DMS 273 treated with DMSO at 0.1 percent for 48 hours (cell line): ENCODE measurements at regions not wholly inside any gene's neighbourhood (a gene's known extent, or its start where the extent isn't known, plus 50 kb on each side); places are given as distances from the start of the nearest gene placed in this dataset.

Source experiments
- DNase-seq: peaks from one replicate; lab custom pipeline; 2025; lab: John Stamatoyannopoulos, UW

DNA sequence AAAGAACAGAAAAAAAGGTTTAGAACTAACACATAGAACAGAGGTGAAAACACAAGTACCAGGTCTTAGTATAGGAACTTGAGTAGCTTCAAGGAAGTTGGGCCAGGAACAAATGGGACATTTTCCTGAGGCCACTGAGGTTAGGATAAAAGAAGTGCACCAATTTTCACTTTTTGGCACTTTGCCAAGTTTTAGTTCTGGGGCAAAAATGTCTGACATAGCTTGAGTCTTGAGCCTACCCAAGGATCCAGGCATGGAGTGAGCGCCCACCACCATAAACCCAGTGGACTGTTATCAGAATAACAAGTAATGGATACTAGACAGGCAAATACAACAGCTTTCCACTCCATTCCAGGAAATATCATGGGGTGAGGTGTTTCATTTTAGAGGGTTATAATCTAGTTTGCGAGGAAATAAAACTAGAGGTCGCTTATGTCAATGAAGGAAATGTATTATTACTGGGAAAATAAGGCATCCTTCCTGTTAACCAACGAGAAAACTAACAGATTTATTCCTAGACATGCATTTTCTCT is 199.7 kb upstream of the HMGA2 start:
- DNase-seq = no peak

DNA sequence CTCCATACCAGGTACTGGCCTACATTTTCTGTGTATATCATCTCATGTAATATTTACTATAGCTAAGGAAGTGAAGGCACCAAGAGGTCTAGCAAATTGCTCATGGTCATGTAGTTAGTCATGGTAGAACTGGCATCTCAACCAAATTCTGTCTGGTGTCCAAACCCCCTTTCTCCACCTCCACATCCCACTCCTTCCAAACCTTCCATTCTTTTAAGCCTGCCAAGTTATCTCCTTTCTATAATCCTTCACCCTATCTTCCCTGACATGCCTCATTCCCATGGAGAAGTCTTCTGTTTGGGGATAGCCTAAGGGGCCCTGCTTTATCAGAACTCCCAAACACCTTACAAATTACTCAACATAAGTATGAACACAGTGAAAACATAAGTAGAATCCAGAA is 196.2 kb upstream of the HMGA2 start:
- DNase-seq = no peak

DNA sequence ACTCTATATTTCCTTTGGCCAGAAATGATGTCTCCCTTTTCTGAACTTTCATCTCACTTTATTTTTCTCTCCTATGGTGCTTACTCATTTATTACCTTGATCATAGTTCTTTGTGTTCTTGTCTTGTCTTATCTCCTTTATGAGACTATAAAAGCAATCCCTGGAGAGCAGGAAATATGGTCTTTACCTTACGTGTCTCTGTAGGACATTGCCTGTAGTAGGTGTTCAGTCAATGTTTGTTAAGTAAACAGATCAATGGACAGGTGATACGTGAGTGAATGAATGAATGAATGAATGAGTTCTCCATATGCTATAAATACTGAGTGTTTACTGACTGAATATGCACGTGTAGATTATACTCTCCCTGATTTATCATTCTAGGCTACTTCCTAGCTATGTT is 193.7 kb upstream of the HMGA2 start:
- DNase-seq = no peak

DNA sequence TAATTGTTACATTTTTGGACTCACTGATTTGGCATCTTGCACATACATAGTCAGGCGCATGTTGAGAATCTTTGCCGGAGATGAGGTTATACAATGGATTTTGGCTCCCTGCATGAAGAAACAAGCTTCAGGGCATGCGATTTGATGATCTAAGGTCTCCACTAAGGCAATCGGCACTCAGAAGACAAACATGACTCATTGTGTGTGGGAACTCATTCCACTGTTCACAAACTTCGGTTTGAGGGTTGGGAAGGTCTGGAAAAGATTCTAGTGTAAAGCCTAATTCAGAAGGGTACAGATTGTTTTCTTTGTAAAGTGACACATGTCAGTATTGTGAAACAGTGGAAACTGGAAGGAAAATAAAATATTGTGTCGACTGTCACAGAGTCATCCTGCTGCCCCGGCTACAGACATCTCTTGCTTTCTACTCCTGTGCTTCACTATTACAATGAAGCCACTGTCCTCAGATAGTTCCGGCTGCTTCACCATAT is 192.6 kb upstream of the HMGA2 start:
- DNase-seq = no peak

DNA sequence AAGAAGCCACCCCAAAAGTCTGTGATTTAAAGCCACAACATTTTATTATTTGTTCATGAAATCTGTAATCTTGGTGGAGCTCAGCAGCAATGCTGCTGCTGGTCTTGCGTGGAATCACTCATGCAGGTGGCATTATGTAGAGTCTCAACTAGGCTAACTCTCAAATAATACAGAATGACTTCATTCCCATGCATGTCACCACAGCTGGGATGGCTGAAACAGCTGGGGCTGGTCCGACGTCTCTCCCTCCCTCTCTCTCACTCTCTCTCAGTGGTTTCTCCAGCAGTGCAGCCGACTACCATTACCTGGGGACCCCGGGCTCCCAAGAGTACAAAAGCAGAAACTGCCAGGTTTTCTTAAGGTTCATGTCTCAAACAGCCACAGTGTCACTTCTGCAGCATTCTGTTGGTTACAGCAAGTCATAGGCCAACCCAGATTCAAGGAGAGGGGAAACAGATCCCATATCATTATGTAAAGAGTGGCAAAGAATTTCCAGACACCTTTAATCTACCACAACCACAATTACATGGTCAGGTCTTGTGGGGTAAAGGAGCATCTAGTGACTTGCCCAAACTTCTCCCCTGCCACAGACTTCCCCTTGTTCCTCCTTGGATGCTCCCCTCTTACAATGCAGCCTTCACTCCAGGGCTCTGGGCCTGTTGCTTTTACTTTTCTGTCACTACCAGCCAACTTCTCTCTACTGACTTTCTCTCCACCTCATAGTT is 192.0 kb upstream of the HMGA2 start:
- no peak for DNase-seq

DNA sequence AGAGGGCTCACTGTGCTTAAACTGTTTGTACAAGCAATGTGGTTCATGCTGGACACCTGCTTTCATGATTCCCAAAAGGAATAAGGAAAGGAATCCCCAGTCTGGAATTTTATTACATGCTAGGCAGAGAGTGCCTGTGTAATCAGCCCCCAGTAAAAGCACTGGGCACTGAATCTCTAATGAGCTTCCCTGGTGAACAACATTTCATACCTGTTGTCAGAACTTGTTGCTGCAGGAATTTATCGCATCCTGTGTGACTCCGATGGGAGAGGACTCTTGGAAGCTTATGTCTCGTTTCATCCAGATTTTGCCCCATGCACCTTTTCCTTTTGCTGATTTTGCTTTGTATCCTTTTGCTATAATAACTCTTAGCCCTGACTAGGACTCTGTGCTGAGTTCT is 190.2 kb upstream of the HMGA2 start:
- DNase-seq = no peak

DNA sequence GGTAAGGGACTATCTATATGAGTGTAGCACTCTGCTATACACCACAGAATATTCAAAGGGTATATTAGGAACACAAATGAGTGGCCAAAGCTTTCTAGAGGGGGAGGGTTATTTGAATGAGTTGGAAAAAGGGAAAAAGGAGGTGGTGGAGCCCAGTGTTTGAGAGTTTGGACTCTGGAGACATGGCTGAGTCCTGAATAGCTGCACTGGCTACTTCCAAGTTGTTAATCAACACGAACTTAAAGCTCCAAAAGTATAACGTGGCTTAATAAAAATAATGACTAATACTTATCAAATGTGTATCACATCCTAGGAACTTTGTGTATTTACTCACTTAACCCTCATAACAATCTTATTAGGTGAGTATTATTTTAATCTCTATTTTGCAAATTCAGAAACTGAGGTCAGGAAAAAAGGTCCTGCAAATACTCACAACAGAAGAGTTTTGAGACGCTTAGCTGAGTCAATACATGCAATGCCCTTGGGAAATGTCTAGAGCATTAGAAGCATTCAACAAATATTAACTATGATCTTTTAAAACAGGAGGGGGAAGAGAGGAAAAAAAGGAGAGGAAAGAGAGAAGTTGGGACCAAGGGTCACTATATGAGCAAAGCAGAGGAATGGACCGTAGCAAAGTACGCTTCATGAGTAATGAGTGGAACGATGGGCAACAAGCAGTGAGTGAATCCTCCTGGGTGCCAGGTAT is 189.5 kb upstream of the HMGA2 start:
- no peak for DNase-seq

DNA sequence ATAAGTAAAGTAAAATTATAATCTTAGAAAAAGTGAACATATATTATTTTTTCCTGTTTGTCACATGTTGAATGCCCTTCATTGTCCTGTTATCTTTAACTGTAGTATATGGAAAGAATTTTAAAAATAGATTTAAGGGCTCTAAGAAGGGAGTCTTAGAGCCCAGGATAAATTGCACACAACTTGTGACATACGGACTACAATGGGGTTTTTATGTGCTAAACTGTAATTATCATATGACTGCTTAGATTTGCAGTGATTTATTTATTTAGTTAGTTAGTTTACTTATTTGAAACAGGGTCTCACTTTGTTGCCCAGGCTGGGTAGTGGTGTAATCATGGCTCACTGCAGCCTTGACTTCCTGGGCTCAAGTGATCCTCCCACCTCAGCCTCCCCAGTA is 187.8 kb upstream of the HMGA2 start:
- DNase-seq = no peak

DNA sequence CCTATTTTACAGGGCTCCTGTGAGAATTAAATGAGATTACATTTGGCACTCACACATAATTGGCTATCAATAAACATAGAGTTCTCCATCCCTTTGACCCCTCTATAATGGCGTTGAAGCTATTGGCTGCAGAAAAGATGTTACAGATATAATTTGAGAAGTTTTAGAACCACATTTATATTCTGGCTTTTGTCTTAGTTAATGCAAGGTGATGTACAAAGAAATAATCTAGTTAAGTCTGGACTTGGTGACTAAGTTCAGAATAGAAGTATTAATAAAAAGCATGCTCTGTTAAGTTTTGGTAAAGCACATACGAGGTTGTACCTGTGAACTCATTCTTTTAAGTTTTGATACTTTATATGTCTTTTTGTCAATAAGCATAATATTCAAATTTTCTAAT is 187.1 kb upstream of the HMGA2 start:
- DNase-seq = no peak

DNA sequence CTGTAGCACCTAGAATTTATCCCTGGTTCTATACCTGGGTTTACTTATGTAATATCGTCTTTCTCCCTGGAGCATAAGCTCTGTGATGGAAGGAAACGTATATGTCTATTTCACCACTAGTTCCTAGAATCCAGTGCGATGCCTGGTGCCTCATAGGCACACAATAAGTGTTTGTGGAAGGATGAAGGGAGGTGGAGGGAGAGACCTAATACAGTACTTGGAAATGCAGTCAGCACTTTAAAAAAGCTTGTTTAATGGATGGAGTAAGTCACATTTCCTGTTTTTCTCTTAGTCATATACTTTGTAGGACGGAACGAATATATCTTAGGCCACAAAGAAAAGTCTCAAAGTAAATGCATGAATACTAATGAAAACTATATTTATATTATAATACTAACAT is 186.5 kb upstream of the HMGA2 start:
- no peak for DNase-seq

DNA sequence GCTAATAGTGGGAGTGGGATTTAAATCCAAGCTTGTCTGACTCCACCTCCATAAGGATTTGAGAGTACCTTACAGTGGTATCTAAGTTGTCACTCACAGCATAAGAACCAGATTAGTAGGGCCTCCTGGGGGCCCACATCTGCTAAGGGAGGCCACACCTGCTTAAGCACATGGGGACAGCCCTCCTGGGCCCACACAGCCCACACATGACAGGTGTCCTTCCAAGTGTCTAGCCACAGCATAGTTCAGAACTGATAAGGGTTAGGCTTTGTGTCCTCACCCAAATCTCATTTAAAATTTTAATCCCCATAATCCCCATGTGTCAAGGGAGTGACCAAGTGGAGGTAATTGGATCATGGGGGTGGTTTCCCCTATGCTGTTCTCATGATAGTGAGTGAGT is 186.0 kb upstream of the HMGA2 start:
- DNase-seq = no peak

DNA sequence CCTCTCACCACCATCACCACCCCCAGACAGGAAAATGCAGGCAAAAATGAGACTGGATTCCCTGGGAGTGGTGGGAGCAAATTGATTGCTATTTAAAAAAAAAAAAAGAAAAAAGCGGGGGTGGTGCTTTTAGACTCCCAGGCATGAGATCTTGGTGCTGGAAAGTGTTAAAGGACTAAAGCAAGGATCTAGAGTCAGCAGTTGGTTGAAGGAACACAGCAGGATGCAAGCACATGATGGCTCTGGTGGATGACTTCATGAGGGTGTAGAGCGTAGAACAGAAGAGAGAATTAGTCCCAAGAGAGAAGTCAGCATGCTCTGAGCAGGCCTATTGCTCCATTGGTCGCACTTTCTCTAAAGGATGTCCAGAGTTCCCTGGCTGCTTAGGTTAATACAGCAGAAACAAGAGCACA is 183.8 kb upstream of the HMGA2 start:
- DNase-seq = no peak

DNA sequence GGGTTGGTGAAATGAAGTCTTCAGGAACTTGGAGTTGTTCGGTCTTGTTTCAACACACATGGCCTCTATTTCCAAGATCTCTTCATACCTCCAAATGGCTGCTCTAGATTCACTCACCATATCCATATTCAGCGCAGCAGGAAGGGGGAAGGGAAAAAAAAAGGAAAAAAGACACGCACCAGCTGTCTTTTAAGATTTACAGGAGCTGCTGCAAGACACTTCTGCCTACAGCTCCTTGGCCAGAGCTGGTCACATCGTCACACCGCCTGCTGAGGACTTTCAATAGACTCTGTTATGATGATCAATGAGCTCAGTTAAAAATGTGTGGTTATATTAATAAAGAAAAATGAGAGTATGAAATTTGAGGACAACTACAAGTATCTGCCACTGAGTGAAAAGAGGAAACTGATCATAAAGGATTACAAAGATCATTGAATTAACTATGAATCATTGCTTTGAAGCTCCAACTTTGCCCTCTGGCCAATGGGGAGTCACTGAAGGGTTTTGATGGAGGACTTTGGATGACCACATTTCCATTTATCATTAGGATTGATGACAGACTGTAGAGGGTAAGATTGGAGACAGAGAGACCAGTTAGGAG is 182.1 kb upstream of the HMGA2 start:
- no peak for DNase-seq

DNA sequence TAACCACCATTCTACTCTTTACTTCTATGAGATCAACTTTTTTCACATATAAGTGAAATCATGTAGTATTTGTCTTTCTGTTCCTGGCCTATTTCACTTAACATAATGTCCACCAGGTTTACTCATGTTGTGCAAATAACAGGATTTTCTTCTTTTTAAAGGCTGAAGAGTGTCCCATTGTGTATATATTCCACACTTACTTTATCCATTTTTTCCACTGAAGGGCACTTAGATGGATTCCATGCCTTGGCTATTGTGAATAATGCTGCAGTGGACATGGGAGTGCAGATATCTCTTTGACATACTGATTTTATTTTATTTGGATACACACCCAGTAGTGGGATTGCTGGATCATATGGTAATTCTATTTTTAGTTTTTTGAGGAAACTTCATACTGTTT is 181.1 kb upstream of the HMGA2 start:
- DNase-seq = no peak

DNA sequence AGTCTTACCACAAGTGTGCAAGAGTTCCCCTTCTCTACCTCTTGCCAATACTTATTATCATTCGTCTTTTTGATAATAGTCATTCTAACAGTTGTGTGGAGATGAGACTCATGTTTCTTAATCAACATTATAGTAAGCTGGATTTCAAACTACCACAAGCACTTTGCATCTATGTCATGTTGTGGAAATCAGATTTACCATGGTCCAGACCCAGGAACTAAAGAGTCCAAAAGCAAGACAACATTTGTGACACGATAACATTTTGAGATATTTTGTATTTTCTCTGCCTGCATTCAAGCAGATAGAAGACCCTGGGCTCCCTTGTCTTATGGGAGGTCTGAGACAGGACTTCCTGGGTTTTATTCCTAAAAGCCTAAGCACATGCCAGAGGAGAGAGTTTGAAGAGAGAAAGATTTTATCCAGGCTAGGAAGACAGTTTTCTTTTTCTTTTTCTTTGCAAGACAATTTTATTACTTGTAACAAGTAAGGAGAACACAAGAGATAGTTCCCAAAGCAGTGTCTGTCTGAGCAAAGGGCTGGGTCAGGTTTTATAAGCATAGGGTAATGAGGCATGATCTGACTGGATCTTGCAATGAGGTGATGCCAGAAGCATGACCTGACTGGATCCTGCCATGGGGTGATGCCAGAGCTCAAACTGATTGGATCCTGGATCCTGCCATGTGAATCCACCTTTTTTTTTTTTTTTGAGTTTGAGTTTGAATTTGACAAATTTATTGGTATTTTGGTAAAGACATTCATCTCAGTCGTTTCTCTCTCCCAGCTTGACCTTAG is 180.5 kb upstream of the HMGA2 start:
- no peak for DNase-seq

DNA sequence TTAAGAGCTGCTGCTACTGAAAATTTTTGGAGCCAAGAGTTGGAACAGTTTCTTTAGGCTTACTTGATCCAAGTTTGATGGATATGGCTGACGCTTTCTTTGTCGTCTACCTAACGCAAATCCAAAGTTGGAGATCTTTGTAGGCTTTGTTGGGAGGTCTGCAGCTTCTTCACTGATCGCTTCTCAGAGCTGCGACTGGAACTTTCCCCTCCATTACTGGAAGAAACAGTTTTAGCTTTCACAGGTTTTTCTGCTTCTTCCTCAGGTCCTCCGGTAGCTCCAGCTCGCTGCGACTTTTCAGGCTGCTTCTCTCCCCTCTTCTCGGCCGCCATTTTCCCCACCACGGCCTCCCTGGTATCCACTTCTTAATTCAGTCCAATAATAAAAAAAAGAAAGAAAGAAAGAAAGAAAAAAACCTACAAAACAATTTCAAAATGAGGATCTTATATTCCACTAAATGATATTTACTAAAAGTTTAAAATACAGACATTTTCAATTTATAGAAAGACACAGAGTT is 178.1 kb upstream of the HMGA2 start:
- no peak for DNase-seq

DNA sequence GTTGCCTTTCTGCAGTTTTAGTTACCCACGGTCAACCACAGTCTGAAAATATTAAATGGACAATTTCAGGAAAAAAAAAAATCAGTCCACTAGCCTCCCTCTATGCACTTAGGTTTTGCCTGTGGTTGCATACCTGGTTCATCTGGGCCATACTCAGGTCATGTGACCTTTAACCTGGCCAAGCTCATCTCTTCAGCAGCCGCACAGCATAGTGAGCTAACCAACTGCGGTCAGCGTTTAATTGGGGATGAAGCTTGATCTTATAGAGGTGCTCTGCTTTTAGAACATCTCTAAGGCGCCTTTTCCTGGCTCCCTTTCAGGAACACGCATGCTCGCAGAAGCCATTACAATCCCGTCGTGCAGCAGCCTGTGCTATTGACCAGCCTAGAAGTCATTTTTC is 177.2 kb upstream of the HMGA2 start:
- no peak for DNase-seq

DNA sequence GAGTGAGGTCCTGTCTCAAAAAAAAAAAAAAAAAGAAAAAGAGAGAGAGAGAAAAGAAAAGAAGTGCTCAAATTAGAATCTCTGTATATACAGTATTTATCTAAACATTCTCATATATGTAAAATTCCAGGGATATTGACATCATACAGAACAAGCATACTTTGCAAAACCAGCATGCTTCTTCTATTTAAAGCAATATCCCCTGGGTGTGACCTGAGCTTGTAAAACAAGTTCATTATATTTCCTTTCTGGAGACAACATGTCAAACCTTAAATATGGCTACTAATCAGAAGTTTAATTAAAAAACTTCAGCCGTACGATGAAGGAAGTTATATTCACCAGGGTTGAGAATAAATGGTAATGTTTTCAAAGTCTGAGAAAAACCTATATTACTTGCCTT is 175.8 kb upstream of the HMGA2 start:
- no peak for DNase-seq

DNA sequence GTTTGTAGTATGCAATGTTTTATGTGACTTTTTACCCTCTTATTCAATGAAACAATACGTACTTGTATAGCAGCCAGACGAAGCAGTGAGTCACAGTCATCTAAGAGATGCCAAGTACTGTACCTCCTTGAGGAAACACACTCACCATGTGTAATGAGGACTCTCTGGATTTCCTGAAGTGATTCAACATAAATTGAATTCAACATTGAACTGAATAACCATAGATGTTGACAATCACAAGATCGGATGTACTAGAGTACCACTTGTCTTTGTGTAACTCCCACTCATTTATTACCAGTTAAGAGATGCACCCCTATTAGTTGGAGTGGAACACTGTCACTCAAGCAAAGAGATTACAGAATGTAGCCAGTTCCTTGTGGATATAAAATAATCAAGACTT is 175.2 kb upstream of the HMGA2 start:
- no peak for DNase-seq

DNA sequence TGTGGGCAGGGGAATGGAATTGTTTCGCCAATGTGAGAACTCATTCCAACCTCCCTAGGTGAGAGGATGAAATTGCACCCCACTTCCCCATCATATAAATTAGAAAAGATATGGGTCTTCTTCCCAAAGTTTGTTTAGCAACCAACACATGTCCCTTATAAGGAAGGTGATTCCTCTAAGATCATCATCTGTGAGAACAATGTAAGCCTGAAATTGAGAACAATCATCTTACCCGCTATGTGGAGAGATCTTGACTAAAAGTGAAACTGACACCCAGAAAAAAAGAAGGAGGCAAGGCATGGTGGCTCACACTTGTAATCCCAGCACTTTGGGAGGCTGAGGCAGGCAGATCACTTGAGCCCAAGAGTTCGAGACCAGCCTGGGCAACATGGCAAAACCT is 173.2 kb upstream of the HMGA2 start:
- no peak for DNase-seq

DNA sequence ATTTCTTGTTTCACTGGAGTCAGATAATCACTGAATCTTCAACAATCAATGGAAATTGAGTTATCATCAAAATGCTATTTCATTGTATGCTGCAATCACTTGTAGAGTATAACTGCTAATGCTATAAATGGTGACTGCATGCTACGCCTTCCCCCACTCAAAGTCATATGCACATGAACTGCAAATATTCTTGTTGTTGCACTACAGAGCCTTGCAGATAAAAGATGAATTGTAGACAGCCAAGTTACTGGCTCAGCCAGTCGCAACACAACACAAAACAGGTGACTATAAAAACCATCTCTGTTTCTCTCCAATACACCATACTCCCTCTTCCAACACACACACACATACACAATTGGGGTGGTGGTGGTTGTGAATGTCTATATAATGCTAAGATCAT is 171.0 kb upstream of the HMGA2 start:
- no peak for DNase-seq
